ENCODE measurements at regions not wholly inside any gene's neighbourhood (a gene's known extent, or its start where the extent isn't known, plus 50 kb on each side); places are given as distances from the start of the nearest gene placed in this dataset.
"Not testable (repeated sequence)": the region's sequence is repeated elsewhere in the genome, so short reads cannot be mapped to it uniquely, and the experiment has no call there.

DNA sequence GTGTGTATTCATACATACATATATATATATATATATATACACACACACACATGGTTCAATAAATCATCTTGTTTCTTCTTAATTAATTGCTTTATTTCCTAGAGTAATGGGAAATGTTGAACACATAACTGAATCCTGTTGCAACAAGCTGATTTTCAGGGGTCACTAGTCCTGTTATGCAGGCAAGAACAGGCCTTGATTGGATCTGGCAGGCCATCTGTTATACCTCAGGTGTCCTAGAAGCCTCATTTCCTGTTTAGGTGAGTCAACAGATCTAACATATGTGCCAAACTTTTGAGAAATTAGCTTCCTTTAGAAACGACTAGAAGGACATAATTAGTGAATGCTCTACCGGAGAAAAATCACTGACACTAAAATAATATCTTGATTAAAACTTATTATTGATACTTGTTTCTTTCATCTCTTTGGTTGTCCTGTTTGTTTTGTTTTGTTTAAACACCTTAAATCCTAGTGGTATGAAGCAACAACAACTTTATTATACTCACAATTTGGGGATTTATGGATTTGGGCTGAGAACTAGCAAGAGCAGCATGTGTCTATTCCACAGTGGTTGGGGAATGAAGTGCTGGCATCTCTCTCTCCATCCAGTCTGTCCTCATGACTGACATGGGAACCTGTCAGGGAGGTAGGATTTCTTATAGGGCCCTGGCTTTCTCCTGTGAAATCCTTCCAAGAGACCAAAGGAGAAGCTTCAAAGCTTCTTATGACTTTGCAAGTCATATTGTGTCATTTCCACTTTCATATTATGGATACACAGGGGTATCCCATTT is 552.6 kb downstream of the NSUN3 start:
- no peak for DNase-seq

DNA sequence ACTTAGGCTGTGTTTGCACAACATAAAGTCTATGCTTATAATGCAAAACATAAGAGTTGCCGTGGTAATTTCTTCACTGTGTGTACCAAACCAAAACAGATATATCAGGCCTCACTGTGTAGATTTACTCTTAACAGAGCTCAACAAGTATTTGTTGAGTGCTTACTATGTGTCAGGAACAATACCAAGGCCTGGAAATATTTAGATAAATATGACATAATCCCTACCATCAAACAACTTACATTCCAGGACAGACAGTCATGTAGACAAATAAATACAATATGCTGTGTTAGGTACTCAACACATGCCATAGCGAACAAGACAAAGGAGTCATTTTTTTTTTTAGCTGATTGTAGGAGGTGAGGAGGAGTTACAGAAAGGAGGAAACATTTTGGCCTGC is 554.0 kb downstream of the NSUN3 start:
- no peak for DNase-seq

DNA sequence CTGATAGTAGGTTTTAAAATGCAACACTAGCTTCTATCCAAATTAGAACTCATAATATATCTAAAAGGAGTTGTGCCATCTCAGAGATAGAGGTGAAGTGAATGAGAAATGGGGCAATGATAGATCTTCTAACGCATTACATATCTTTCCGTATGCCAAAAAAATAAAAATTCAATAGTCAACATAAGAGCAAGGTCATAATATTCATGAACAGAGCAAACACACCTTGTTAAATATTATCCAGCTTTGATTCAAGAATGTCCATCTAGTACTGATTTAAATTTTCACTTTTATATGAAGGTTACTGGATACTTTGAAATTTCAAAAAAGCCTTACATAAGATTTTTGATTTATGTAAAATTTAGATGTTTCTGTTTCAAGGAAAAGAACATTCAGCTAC is 554.5 kb downstream of the NSUN3 start:
- DNase-seq: no peak

GRCh38 chr3:94619643-94620042 is 556.8 kb downstream of the NSUN3 start:
- DNase-seq: no peak

DNA sequence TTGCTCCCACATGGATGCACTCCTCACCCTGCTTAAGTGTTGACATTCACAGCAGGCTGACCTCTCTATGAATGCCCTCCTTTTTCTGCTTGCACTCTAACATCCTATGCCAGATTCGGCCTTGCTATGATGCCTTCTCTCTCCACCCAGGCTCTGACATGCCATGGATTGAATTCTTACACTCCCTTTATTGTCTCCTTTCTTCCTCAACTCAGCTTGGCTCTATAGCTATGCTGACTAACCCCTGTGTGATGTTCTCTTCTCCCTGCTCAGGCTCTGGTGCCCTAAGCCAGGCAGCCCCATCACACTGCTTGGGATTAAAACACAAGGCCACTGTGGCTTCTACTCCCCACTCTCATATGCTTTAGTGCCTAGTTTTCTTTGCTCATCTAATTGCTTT is 563.7 kb downstream of the NSUN3 start:
- no peak for DNase-seq

GRCh38 chr3:94627689-94628088 is 564.8 kb downstream of the NSUN3 start:
- DNase-seq: no peak

- DNase-seq: no peak
Observed at GRCh38 chr3:94643400-94643799, 580.5 kb downstream of the NSUN3 start.

GRCh38 chr3:94645790-94646189 is 582.9 kb downstream of the NSUN3 start:
- DNase-seq: no peak

DNA sequence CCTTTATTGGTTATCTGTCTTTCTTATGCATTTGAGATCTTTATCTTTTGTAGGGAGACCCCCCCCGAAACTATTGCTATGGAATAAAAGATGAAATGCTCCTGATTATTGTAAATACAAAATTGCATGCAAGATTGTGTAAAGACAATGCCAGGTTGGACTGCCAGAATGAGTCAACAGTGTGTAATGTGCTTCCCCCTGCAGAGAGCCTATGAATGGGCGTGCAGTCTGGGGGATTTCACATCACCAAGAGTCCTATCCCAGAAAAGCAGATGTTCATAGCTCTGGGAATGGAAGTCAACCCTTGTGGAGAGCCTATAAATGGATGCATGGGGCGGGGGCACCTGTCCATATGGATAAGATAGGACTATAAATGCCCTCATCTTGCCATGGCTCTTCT is 584.3 kb downstream of the NSUN3 start:
- no peak for DNase-seq

GRCh38 chr3:94648270-94649180 is 585.7 kb downstream of the NSUN3 start:
- not testable (repeated sequence) for DNase-seq

DNA sequence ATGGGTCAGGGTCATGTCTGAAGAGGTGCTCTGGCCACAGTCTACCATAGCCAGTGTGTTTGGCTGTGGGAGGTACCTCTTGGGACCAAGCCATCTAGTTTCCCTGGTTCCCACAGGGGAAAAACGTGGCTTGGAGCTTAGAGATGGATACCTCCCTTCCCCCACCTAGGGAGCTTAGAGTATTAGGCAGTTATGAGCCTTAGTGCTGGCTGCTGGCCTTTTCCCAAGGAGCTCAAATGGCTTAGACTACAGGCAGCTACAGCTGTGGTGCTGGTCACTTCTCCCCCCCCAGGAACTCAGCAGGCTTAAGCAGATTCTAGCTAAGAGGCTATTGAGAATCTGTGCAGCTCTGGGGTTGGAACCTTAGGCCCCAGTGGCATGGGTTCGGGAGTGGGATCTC is 591.2 kb downstream of the NSUN3 start:
- DNase-seq: no peak

DNA sequence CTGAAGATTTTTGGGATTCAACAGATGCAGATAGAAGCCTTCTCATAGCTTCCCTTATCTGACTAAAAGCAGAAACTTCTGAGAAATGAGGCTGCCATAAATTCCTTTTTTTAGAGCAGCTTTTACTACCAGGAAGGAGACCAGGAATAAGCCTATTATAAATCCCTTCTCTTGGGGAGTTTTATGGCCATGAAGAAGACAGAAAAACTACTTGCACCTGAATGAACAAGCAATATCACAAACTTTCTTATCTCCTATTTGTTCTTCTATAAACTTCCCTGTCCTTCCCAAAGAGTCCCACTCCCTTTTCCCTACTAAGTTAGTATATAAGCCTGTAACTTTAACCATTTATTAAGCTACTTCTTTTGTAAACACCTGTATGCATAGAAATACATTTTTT is 603.1 kb downstream of the NSUN3 start:
- DNase-seq: no peak

DNA sequence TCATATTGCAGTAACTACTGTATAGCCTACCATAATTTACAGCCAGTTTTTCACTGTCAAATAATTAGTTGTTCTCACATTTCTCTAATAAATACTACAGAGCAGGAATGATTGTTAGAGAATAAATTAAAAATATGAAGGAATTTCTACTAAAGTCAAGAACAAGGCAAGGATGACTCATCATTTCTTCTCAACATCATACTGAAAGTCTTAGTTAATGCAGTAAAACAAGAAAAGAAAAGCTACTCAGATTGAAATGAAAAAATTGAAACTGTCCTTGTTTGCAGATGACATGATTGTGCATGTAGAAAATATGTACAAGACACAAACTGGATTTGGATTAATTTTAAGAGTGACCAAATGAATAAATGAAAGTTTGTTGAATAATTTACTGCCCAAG is 608.2 kb downstream of the NSUN3 start:
- DNase-seq: no peak

GRCh38 chr3:94673876-94674275 is 611.0 kb downstream of the NSUN3 start:
- DNase-seq: no peak

DNA sequence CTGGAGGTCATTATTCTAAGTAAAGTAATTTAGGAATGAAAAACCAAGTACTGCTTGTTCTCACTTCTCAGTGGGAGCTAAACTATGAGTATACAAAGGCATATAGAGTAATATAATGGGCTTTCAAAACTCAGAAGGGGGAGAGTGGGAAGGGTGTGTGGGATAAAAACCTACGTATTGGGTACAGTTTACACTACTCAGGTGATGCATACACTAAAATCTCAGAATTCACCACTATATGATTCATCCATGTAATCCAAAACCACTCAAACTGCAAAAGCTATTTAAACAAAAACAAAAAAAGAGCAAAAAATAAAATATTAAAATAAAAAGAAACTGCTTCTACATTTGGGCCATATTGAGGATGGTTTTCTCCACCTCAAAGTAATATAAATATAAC is 623.3 kb downstream of the NSUN3 start:
- DNase-seq: no peak

GRCh38 chr3:94693997-94694640 is 631.3 kb downstream of the NSUN3 start:
- no peak for DNase-seq

GRCh38 chr3:94694894-94695293 is 632.0 kb downstream of the NSUN3 start:
- no peak for DNase-seq

GRCh38 chr3:94704467-94704866 is 641.6 kb downstream of the NSUN3 start:
- no peak for DNase-seq

- no peak for DNase-seq
Observed at GRCh38 chr3:94709249-94709902, 646.5 kb downstream of the NSUN3 start.

DNA sequence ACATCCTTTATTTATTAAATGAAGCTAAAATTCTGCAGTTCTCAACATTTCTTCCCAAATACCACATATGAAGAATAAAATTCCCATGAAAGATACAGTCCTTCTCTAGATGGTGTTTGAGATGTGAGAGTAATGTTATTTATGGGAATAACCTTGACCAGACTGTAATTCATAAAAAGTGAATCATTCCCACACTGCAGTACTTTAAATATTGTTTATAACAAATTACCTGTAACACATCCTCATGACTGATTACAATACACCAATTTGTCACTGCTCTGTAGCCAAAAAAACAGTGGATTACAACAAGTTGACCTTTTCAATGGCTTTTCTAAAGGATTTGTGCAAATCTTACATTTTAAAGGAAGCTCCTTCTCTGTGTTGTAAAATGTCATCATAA is 651.3 kb downstream of the NSUN3 start:
- DNase-seq: no peak

DNA sequence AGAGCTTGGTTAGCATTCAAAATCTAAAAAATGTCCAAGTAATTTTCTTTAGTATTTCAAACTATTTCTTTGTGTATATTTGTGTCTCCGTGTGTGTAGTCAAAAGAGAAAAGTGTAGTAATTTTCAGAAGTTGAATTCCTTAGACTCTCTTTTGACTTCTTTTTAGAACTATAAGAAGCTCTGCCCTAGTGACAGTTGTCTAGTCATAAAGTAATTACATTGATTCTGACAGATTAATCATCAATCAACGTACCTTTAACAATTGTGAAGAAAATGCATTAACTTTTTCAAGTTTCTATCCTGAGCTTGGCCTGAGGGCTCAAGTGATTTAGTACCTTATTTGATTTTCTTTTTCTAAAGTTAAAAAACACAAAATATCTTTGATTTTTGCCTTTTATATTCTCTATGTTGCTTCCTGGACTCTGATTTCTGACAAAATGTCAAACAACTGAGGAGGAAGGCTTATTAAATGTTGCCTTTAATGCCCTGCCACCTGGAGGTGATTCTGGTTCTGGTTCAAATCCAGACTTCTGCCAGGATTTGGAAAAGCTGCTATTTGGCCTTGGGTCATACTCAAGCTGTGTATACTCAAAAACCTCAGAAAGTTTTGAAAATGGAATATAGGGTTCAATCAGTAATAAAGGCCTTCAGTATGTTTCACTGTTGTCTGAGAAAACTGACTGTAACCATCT is 653.6 kb downstream of the NSUN3 start:
- DNase-seq: no peak

- no peak for DNase-seq
Observed at GRCh38 chr3:94734206-94734605, 671.3 kb downstream of the NSUN3 start.

DNA sequence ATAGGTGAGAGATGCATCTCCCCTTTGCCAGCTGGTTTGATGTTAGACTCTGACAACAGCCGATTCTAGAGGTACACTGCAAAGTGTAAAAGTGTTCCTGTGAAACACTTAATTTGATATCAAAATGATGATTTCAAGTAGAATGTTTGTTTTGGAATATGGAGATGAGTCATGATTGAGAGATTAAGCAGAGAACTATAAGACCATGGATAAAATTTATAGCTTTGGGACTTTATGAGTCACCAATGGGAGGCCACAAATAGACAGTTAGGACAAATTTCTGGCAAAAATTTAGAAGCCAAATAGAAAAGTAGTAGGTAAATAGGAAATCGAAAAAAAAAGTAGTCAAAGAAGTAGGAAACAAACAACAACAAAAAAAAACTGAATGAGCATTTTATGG is 672.5 kb downstream of the NSUN3 start:
- DNase-seq: no peak
